Stimulated activated CD8-positive, alpha-beta memory T cell treated with anti-CD3 and anti-CD28 coated beads, Interleukin-4, amount 100 ng/mL, for 1 hour (primary cell): ENCODE measurements at regions not wholly inside any gene's neighbourhood (a gene's known extent, or its start where the extent isn't known, plus 50 kb on each side); places are given as distances from the start of the nearest gene placed in this dataset.

ENCODE experiments used
- DNase-seq, 2 donors: peaks; one replicate each; pipeline ENCODE4 v3.0.0-alpha.2; 2020; ENCODE audit warnings: low read depth in 2 of 2, low spot score in 1 of 2

- no peak for DNase-seq
These were observed 356.1 kb upstream of the KIF2A start for GRCh38 chr5:61949679-61950435.

GRCh38 chr5:61951295-61951694, 354.7 kb upstream of the KIF2A start:
- DNase-seq = no peak

- DNase-seq = no peak
These were observed 352.1 kb upstream of the KIF2A start for GRCh38 chr5:61953913-61954312.

GRCh38 chr5:61964201-61964600, 341.8 kb upstream of the KIF2A start:
- no peak for DNase-seq

GRCh38 chr5:61965069-61965468, 340.9 kb upstream of the KIF2A start:
- no peak for DNase-seq

GRCh38 chr5:61965490-61965889, 340.5 kb upstream of the KIF2A start:
- DNase-seq = no peak

- DNase-seq = no peak
These were observed 339.6 kb upstream of the KIF2A start for GRCh38 chr5:61966296-61966955.

- DNase-seq = no peak
These were observed 339.0 kb upstream of the KIF2A start for GRCh38 chr5:61966997-61967396.

GRCh38 chr5:61967681-61968080, 338.3 kb upstream of the KIF2A start:
- no peak for DNase-seq

- DNase-seq = no peak
These were observed 336.7 kb upstream of the KIF2A start for GRCh38 chr5:61969347-61969746.

GRCh38 chr5:61969755-61970154, 336.3 kb upstream of the KIF2A start:
- DNase-seq = no peak

GRCh38 chr5:61970218-61970617, 335.8 kb upstream of the KIF2A start:
- no peak for DNase-seq

GRCh38 chr5:61974680-61975079, 331.3 kb upstream of the KIF2A start:
- no peak for DNase-seq

GRCh38 chr5:61981886-61982285, 324.1 kb upstream of the KIF2A start:
- no peak for DNase-seq

GRCh38 chr5:61991430-61991829, 314.6 kb upstream of the KIF2A start:
- DNase-seq = no peak

- no peak for DNase-seq
These were observed 314.1 kb upstream of the KIF2A start for GRCh38 chr5:61991866-61992265.

- DNase-seq = no peak
These were observed 312.6 kb upstream of the KIF2A start for GRCh38 chr5:61993295-61993927.

GRCh38 chr5:61994171-61994570, 311.8 kb upstream of the KIF2A start:
- DNase-seq = no peak

- DNase-seq = no peak
These were observed 310.5 kb upstream of the KIF2A start for GRCh38 chr5:61995486-61995885.

GRCh38 chr5:61999371-61999770, 306.6 kb upstream of the KIF2A start:
- DNase-seq = no peak

GRCh38 chr5:62000646-62001045, 305.4 kb upstream of the KIF2A start:
- DNase-seq = no peak

- no peak for DNase-seq
These were observed 304.4 kb upstream of the KIF2A start for GRCh38 chr5:62001640-62002039.
